ENCODE measurements at regions not wholly inside any gene's neighbourhood (a gene's known extent, or its start where the extent isn't known, plus 50 kb on each side); places are given as distances from the start of the nearest gene placed in this dataset.
"Not testable (repeated sequence)": the region's sequence is repeated elsewhere in the genome, so short reads cannot be mapped to it uniquely, and the experiment has no call there.

- no peak overlapping the region for H3K4me3 Mint-ChIP-seq
- H3K4me1 Mint-ChIP-seq: no peaks in the 10 kb centered on the region
- no peaks in the 10 kb centered on the region for H3K27me3 Mint-ChIP-seq
- ATAC-seq (no peak), DNase-seq (no peak)
- H3K27ac Mint-ChIP-seq: no peak overlapping the region
- no peaks in the 10 kb centered on the region for H3K36me3 Mint-ChIP-seq (ENCODE audit: low read depth)
- H3K9me3 Mint-ChIP-seq: peaks cover 19% of the 10 kb centered on the region
These were observed 315.4 kb downstream of the CDH7 start for GRCh38 chr18:66066191-66066590.

GRCh38 chr18:66048406-66048805 lies 297.6 kb downstream of the CDH7 start:
- no peak for DNase-seq
- no peaks in the 10 kb centered on the region for H3K4me1 Mint-ChIP-seq

GRCh38 chr18:66046032-66046602 lies 295.3 kb downstream of the CDH7 start:
- Mint-ChIP-seq H3K36me3 (ENCODE audit: low read depth) (no peaks in the 10 kb centered on the region), H3K9me3 (no peaks in the 10 kb centered on the region), H3K27me3 (no peaks in the 10 kb centered on the region), H3K27ac (no peak overlapping the region), H3K4me3 (no peak overlapping the region), H3K4me1 (no peaks in the 10 kb centered on the region)
- ATAC-seq (no peak), DNase-seq (no peak)

More at GRCh38 chr18:66048406-66048805, 297.6 kb downstream of the CDH7 start:
- no peaks in the 10 kb centered on the region for H3K27me3 Mint-ChIP-seq
- no peak for ATAC-seq
- no peak overlapping the region for H3K27ac Mint-ChIP-seq
- H3K9me3 Mint-ChIP-seq: peaks cover 2% of the 10 kb centered on the region
- no peak overlapping the region for H3K4me3 Mint-ChIP-seq
- no peaks in the 10 kb centered on the region for H3K36me3 Mint-ChIP-seq (ENCODE audit: low read depth)

- no peak overlapping the region for H3K4me3 Mint-ChIP-seq
- DNase-seq (no peak), ATAC-seq (no peak)
- no peaks in the 10 kb centered on the region for H3K9me3 Mint-ChIP-seq
- no peak overlapping the region for H3K27ac Mint-ChIP-seq
- H3K27me3 Mint-ChIP-seq: no peaks in the 10 kb centered on the region
- no peaks in the 10 kb centered on the region for H3K36me3 Mint-ChIP-seq (ENCODE audit: low read depth)
- no peaks in the 10 kb centered on the region for H3K4me1 Mint-ChIP-seq
These were observed 292.2 kb downstream of the CDH7 start for GRCh38 chr18:66043009-66043408.

- H3K9me3 Mint-ChIP-seq: peaks cover 15% of the 10 kb centered on the region
- ATAC-seq: no peak
- no peaks in the 10 kb centered on the region for H3K36me3 Mint-ChIP-seq (ENCODE audit: low read depth)
- no peaks in the 10 kb centered on the region for H3K27me3 Mint-ChIP-seq
- no peak overlapping the region for H3K27ac Mint-ChIP-seq
- DNase-seq: no peak
- no peaks in the 10 kb centered on the region for H3K4me1 Mint-ChIP-seq
- H3K4me3 Mint-ChIP-seq: no peak overlapping the region
These were observed 263.2 kb downstream of the CDH7 start for GRCh38 chr18:66013969-66014368.

GRCh38 chr18:66011916-66012315 lies 261.1 kb downstream of the CDH7 start:
- ATAC-seq (no peak), DNase-seq (no peak)
- no peaks in the 10 kb centered on the region for H3K36me3 Mint-ChIP-seq (ENCODE audit: low read depth)
- no peaks in the 10 kb centered on the region for H3K4me1 Mint-ChIP-seq
- H3K27ac Mint-ChIP-seq: no peak overlapping the region
- peaks cover 16% of the 10 kb centered on the region for H3K9me3 Mint-ChIP-seq
- H3K4me3 Mint-ChIP-seq: no peak overlapping the region
- no peaks in the 10 kb centered on the region for H3K27me3 Mint-ChIP-seq

GRCh38 chr18:66005831-66006588 lies 255.2 kb downstream of the CDH7 start:
- Mint-ChIP-seq H3K36me3 (ENCODE audit: low read depth) (no peaks in the 10 kb centered on the region), H3K27ac (no peak overlapping the region)
- no peak for DNase-seq

GRCh38 chr18:65998971-65999700 lies 248.3 kb downstream of the CDH7 start:
- not testable (repeated sequence) for H3K27me3 Mint-ChIP-seq; H3K4me3 Mint-ChIP-seq; ATAC-seq; H3K27ac Mint-ChIP-seq; H3K36me3 Mint-ChIP-seq (ENCODE audit: low read depth); H3K9me3 Mint-ChIP-seq; H3K4me1 Mint-ChIP-seq; DNase-seq

More at GRCh38 chr18:66005831-66006588, 255.2 kb downstream of the CDH7 start:
- H3K27me3 Mint-ChIP-seq: no peaks in the 10 kb centered on the region
- no peak for ATAC-seq
- no peak overlapping the region for H3K4me3 Mint-ChIP-seq
- H3K4me1 Mint-ChIP-seq: no peaks in the 10 kb centered on the region
- H3K9me3 Mint-ChIP-seq: peaks cover 9% of the 10 kb centered on the region

GRCh38 chr18:65995206-65995605 lies 244.4 kb downstream of the CDH7 start:
- DNase-seq (no peak), ATAC-seq (no peak)
- no peaks in the 10 kb centered on the region for H3K4me1 Mint-ChIP-seq
- no peak overlapping the region for H3K4me3 Mint-ChIP-seq
- H3K9me3 Mint-ChIP-seq: no peaks in the 10 kb centered on the region
- H3K27ac Mint-ChIP-seq: no peak overlapping the region
- H3K36me3 Mint-ChIP-seq (ENCODE audit: low read depth): no peaks in the 10 kb centered on the region
- H3K27me3 Mint-ChIP-seq: no peaks in the 10 kb centered on the region

GRCh38 chr18:65994302-65994701 lies 243.5 kb downstream of the CDH7 start:
- H3K4me1 Mint-ChIP-seq: no peaks in the 10 kb centered on the region
- H3K27ac Mint-ChIP-seq: no peak overlapping the region
- ATAC-seq (no peak), DNase-seq (no peak)
- no peaks in the 10 kb centered on the region for H3K27me3 Mint-ChIP-seq
- no peak overlapping the region for H3K4me3 Mint-ChIP-seq
- no peaks in the 10 kb centered on the region for H3K9me3 Mint-ChIP-seq
- H3K36me3 Mint-ChIP-seq (ENCODE audit: low read depth): no peaks in the 10 kb centered on the region

- no peaks in the 10 kb centered on the region for H3K27me3 Mint-ChIP-seq
- H3K4me3 Mint-ChIP-seq: no peak overlapping the region
- no peak overlapping the region for H3K27ac Mint-ChIP-seq
- H3K9me3 Mint-ChIP-seq: no peaks in the 10 kb centered on the region
- no peaks in the 10 kb centered on the region for H3K36me3 Mint-ChIP-seq (ENCODE audit: low read depth)
- no peaks in the 10 kb centered on the region for H3K4me1 Mint-ChIP-seq
- ATAC-seq (no peak), DNase-seq (no peak)
These were observed 240.3 kb downstream of the CDH7 start for GRCh38 chr18:65990944-65991708.

GRCh38 chr18:65990174-65990690 lies 239.4 kb downstream of the CDH7 start:
- Mint-ChIP-seq H3K36me3 (ENCODE audit: low read depth) (no peaks in the 10 kb centered on the region), H3K27ac (no peak overlapping the region), H3K27me3 (no peaks in the 10 kb centered on the region), H3K9me3 (no peaks in the 10 kb centered on the region), H3K4me3 (no peak overlapping the region), H3K4me1 (no peaks in the 10 kb centered on the region)
- ATAC-seq: no peak
- DNase-seq: no peak

- no peak overlapping the region for H3K4me3 Mint-ChIP-seq
- H3K36me3 Mint-ChIP-seq (ENCODE audit: low read depth): no peaks in the 10 kb centered on the region
- no peak for ATAC-seq
- no peaks in the 10 kb centered on the region for H3K9me3 Mint-ChIP-seq
- H3K27ac Mint-ChIP-seq: no peak overlapping the region
- no peak for DNase-seq
- H3K27me3 Mint-ChIP-seq: no peaks in the 10 kb centered on the region
- no peaks in the 10 kb centered on the region for H3K4me1 Mint-ChIP-seq
These were observed 238.2 kb downstream of the CDH7 start for GRCh38 chr18:65988972-65989371.

GRCh38 chr18:65988386-65988785 lies 237.6 kb downstream of the CDH7 start:
- ATAC-seq (no peak), DNase-seq (no peak)
- Mint-ChIP-seq H3K4me3 (no peak overlapping the region), H3K9me3 (no peaks in the 10 kb centered on the region), H3K36me3 (ENCODE audit: low read depth) (no peaks in the 10 kb centered on the region), H3K27me3 (no peaks in the 10 kb centered on the region), H3K27ac (no peak overlapping the region), H3K4me1 (no peaks in the 10 kb centered on the region)

All from activated naive CD8-positive, alpha-beta T cell treated with anti-CD3 and anti-CD28 coated beads, Interleukin-2, amount 50 U/mL, for 24 hours (primary cell).